DND-41 (cell line): ENCODE measurements at regions not wholly inside any gene's neighbourhood (a gene's known extent, or its start where the extent isn't known, plus 50 kb on each side); places are given as distances from the start of the nearest gene placed in this dataset.

Experiments used
- CTCF ChIP-seq: IDR thresholded peaks from 2 replicates; pipeline ENCODE4 v1.5.1; 2012; ENCODE audit warnings: borderline replicate concordance, low read length, moderate library complexity, mild to moderate bottlenecking; ENCODE audit not compliant: poor library complexity, severe bottlenecking; ENCODE audit errors: extremely low read depth
- EZH2 ChIP-seq: IDR thresholded peaks from 3 replicates; pipeline ENCODE4 v1.6.1; 2012; ENCODE audit warnings: borderline replicate concordance, low read depth, mild to moderate bottlenecking, moderate library complexity, low read length, inconsistent platforms; ENCODE audit not compliant: severe bottlenecking

- TF ChIP-seq CTCF (no peak), EZH2 (no peak)
These were observed 143.5 kb downstream of the B3GNT2 start for GRCh38 chr2:62339413-62339812.
